A549 (cell line): ENCODE measurements at regions not wholly inside any gene's neighbourhood (a gene's known extent, or its start where the extent isn't known, plus 50 kb on each side); places are given as distances from the start of the nearest gene placed in this dataset.

Experiments used
- BHLHE40 ChIP-seq: IDR thresholded peaks from 2 replicates; pipeline ENCODE4 v1.6.1; 2012; ENCODE audit warnings: low read depth, low read length, inconsistent platforms
- CEBPB ChIP-seq, 2 experiments: fragments of >200 bp in 1 of 2; sonication (Bioruptor Twin) in 1 of 2; formaldehyde crosslinking in 1 of 2; IDR thresholded peaks; 2 replicates each; pipeline ENCODE4 v1.6.1; 2012 to 2016
- CHD2 ChIP-seq: fragments of 150-350 bp; IDR thresholded peaks from 2 replicates; pipeline ENCODE4 v1.6.1; 2014; ENCODE audit warnings: low read length; ENCODE audit not compliant: partially characterized antibody
- JUNB ChIP-seq: fragments of >200 bp; sonication (Bioruptor Twin); formaldehyde crosslinking; IDR thresholded peaks from 2 replicates; pipeline ENCODE4 v1.6.1; 2016
- MAFK ChIP-seq: fragments of 450-650 bp; IDR thresholded peaks from 2 replicates; pipeline ENCODE4 v1.6.1; 2014; ENCODE audit not compliant: partially characterized antibody
- MAZ ChIP-seq: fragments of 150-350 bp; IDR thresholded peaks from 2 replicates; pipeline ENCODE4 v1.6.1; 2014; ENCODE audit warnings: antibody characterized with exemption, low read depth, low read length, borderline replicate concordance
- POLR2A ChIP-seq: IDR thresholded peaks from 2 replicates; pipeline ENCODE4 v1.6.1; 2012; ENCODE audit warnings: mild to moderate bottlenecking, low read length
- TF ChIP-seq, protein P1 (sequence below): fragments of >200 bp; sonication (Bioruptor Twin); formaldehyde crosslinking; IDR thresholded peaks from 3 replicates; pipeline ENCODE4 v1.5.1; 2016
- TF ChIP-seq, protein P2 (sequence below): IDR thresholded peaks from 2 replicates; pipeline ENCODE4 v1.6.1; 2012
- TF ChIP-seq, protein P3 (sequence below): fragments of >200 bp; sonication (Bioruptor Twin); formaldehyde crosslinking; IDR thresholded peaks from 3 replicates; pipeline ENCODE4 v1.6.1; 2016

DNA sequence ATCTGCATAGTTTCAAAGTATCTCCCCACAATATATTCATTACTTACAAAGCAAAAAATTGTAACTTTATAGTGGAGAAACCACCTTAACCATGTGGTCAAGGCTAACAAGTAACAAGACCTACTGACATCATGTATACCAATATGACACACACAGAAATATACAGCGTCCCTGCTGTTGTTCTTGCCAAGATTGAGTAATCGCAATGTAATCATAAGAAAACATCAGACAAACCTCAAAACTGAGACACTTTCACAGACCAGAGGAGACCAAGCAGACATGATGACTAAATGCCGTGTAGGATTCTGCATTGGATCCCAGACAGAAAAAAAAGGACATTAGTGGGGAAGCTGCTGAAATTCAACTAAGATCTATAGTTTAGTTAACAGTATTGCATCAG is 123.0 kb downstream of the ACAA2 start:
- no peak for TF ChIP-seq BHLHE40
- TF ChIP-seq POLR2A, result no peak
- TF ChIP-seq, protein P1, sequence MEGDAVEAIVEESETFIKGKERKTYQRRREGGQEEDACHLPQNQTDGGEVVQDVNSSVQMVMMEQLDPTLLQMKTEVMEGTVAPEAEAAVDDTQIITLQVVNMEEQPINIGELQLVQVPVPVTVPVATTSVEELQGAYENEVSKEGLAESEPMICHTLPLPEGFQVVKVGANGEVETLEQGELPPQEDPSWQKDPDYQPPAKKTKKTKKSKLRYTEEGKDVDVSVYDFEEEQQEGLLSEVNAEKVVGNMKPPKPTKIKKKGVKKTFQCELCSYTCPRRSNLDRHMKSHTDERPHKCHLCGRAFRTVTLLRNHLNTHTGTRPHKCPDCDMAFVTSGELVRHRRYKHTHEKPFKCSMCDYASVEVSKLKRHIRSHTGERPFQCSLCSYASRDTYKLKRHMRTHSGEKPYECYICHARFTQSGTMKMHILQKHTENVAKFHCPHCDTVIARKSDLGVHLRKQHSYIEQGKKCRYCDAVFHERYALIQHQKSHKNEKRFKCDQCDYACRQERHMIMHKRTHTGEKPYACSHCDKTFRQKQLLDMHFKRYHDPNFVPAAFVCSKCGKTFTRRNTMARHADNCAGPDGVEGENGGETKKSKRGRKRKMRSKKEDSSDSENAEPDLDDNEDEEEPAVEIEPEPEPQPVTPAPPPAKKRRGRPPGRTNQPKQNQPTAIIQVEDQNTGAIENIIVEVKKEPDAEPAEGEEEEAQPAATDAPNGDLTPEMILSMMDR, result no peak
- TF ChIP-seq, protein P2, sequence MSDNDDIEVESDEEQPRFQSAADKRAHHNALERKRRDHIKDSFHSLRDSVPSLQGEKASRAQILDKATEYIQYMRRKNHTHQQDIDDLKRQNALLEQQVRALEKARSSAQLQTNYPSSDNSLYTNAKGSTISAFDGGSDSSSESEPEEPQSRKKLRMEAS, result no peak
- TF ChIP-seq CHD2, result no peak
- TF ChIP-seq, protein P3, sequence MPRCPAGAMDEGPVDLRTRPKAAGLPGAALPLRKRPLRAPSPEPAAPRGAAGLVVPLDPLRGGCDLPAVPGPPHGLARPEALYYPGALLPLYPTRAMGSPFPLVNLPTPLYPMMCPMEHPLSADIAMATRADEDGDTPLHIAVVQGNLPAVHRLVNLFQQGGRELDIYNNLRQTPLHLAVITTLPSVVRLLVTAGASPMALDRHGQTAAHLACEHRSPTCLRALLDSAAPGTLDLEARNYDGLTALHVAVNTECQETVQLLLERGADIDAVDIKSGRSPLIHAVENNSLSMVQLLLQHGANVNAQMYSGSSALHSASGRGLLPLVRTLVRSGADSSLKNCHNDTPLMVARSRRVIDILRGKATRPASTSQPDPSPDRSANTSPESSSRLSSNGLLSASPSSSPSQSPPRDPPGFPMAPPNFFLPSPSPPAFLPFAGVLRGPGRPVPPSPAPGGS, result no peak
- TF ChIP-seq CEBPB (IDR thresholded peaks at IDR 0.05), result peak; percentile 38 to 47; a peak in 1 of 4 replicates
- peak; percentile 44; the same call in 1 of the 2 replicates for TF ChIP-seq JUNB
- TF ChIP-seq MAZ, result no peak
- TF ChIP-seq MAFK, result no peak
